HCT116 (cell line): ENCODE measurements at regions not wholly inside any gene's neighbourhood (a gene's known extent, or its start where the extent isn't known, plus 50 kb on each side); places are given as distances from the start of the nearest gene placed in this dataset.

Experiments used
- ATAC-seq: fragments of 200-7000 bp; cut with Tn5 transposase; 2 replicates; pipeline ENCODE4 v1.9.1; 2020; ENCODE audit warnings: mild to moderate bottlenecking, moderate library complexity
- BruUV-seq: library from RNA; stranded (reverse); fragments of 400-500 nt; replicated peaks from 2 replicates; lab custom pipeline; 2021; lab: Mats Ljungman, UMichigan
- CTCF ChIA-PET: fragments of 300-600 bp; sonication (Branson Sonifier 250); formaldehyde crosslinking; loops from one replicate; lab custom pipeline; 2021; ENCODE audit warnings: antibody characterized with exemption; lab: Charles Lee
- POLR2A ChIA-PET: fragments of 300-600, 350-600 bp; sonication (Branson Sonifier 250); formaldehyde crosslinking; loops from one replicate; lab custom pipeline; 2021; ENCODE audit warnings: antibody characterized with exemption; lab: Charles Lee
- RAD21 ChIA-PET, 2 experiments: fragments of 300-600 bp; sonication (Branson Sonifier 250); formaldehyde crosslinking; loops; one replicate each; lab custom pipeline; 2023; ENCODE audit warnings: low total read pairs in 2 of 2; ENCODE audit not compliant: uncharacterized antibody in 2 of 2, unreplicated experiment in 2 of 2, low non-redundant PET in 1 of 2; lab: Charles Lee
- DNase-seq: peaks from one replicate; pipeline ENCODE4 v3.0.0-alpha.2; 2010; ENCODE audit warnings: low read depth, low spot score
- H2AFZ ChIP-seq: fragments of 200-600 bp; shearing (Covaris generic), sonication (generic); 2 replicates; pipeline ENCODE4 v1.6.1; 2017; ENCODE audit warnings: low read depth, mixed run types, mixed read lengths, antibody characterized with exemption, low read length; ENCODE audit not compliant: poor library complexity, severe bottlenecking
- H3K27ac ChIP-seq: 2 replicates; pipeline ENCODE4 v1.5.1; 2012; ENCODE audit warnings: low read depth, low read length
- H3K27me3 ChIP-seq: fragments of 200-600 bp; sonication (generic); 2 replicates; pipeline ENCODE4 v1.6.1; 2016; ENCODE audit warnings: mixed run types, low read length, mixed read lengths; ENCODE audit not compliant: insufficient read depth
- H3K36me3 ChIP-seq, 2 experiments: fragments of 200-500 bp in 1 of 2; fragments of 200-600 bp in 1 of 2; sonication (Bioruptor generic) in 1 of 2; sonication (generic) in 1 of 2; 2 replicates each; pipeline versions ENCODE4 v1.5.1 to v1.6.1; 2014 to 2016; ENCODE audit warnings: low read length in 2 of 2, inconsistent platforms in 1 of 2, mixed read lengths in 1 of 2, mixed run types in 1 of 2; ENCODE audit not compliant: insufficient read depth in 2 of 2, control insufficient read depth in 1 of 2
- H3K4me1 ChIP-seq, 2 experiments: fragments of 200-600 bp in 1 of 2; sonication (generic) in 1 of 2; 2 replicates each; pipeline versions ENCODE4 v1.5.1 to v1.6.1; 2012 to 2017; ENCODE audit warnings: low read length in 2 of 2, inconsistent platforms in 1 of 2, mild to moderate bottlenecking in 1 of 2, mixed read lengths in 1 of 2, mixed run types in 1 of 2, moderate library complexity in 1 of 2; ENCODE audit not compliant: insufficient read depth in 2 of 2, control insufficient read depth in 1 of 2
- H3K4me2 ChIP-seq: fragments of 200-600 bp; sonication (generic); 2 replicates; pipeline ENCODE4 v1.6.1; 2017; ENCODE audit warnings: mixed run types, low read length, mixed read lengths
- H3K4me3 ChIP-seq, 2 experiments: fragments of 200-600 bp in 1 of 2; sonication (generic) in 1 of 2; replicated peaks in 1 of 2; 2 replicates each; pipeline ENCODE4 v1.5.1; 2011 to 2016; ENCODE audit warnings: low read length in 2 of 2, control low read depth in 1 of 2, low read depth in 1 of 2, mild to moderate bottlenecking in 1 of 2, mixed read lengths in 1 of 2, mixed run types in 1 of 2
- H3K79me2 ChIP-seq: fragments of 200-600 bp; sonication (generic); 2 replicates; pipeline ENCODE4 v1.6.1; 2017; ENCODE audit warnings: mild to moderate bottlenecking, mixed run types, low read length, moderate library complexity, mixed read lengths; ENCODE audit not compliant: insufficient read depth
- H3K9ac ChIP-seq: fragments of 200-600 bp; sonication (generic); 2 replicates; pipeline ENCODE4 v1.6.1; 2016; ENCODE audit warnings: low read length, mixed read lengths
- H3K9me2 ChIP-seq: fragments of 200-600 bp; sonication (generic), shearing (Covaris generic); 2 replicates; pipeline ENCODE4 v1.6.1; 2017; ENCODE audit warnings: mixed run types, mild to moderate bottlenecking, moderate library complexity; ENCODE audit not compliant: insufficient read depth
- H3K9me3 ChIP-seq, 2 experiments: fragments of 200-500 bp in 1 of 2; fragments of 200-600 bp in 1 of 2; sonication (Bioruptor generic) in 1 of 2; sonication (generic) in 1 of 2; 2 replicates each; pipeline ENCODE4 v1.6.1; 2014 to 2017; ENCODE audit warnings: low read length in 2 of 2, mixed read lengths in 2 of 2, inconsistent platforms in 1 of 2, low read depth in 1 of 2, mild to moderate bottlenecking in 1 of 2, mixed run types in 1 of 2, moderate library complexity in 1 of 2; ENCODE audit not compliant: control insufficient read depth in 1 of 2, insufficient read depth in 1 of 2
- H4K20me1 ChIP-seq: fragments of 200-600 bp; sonication (generic), shearing (Covaris generic); 2 replicates; pipeline ENCODE4 v1.6.1; 2017; ENCODE audit warnings: mixed run types, mild to moderate bottlenecking, moderate library complexity; ENCODE audit not compliant: insufficient read depth
- CEBPB ChIP-seq: IDR thresholded peaks from 2 replicates; pipeline ENCODE4 v1.6.1; 2012; ENCODE audit warnings: low read depth
- ELF1 ChIP-seq: IDR thresholded peaks from 2 replicates; pipeline ENCODE4 v1.6.1; 2012; ENCODE audit warnings: low read depth, borderline replicate concordance
- EZH2phosphoT487 ChIP-seq: fragments of 200-600 bp; IDR thresholded peaks from 2 replicates; pipeline ENCODE4 v1.6.1; 2018; ENCODE audit warnings: antibody characterized with exemption, borderline replicate concordance
- JUND ChIP-seq: IDR thresholded peaks from 2 replicates; pipeline ENCODE4 v1.6.1; 2012
- POLR2AphosphoS5 ChIP-seq: IDR thresholded peaks from 2 replicates; pipeline ENCODE4 v1.6.1; 2011; ENCODE audit warnings: mild to moderate bottlenecking, low read depth, low read length, moderate library complexity
- RAD21 ChIP-seq: IDR thresholded peaks from 2 replicates; pipeline ENCODE4 v1.6.1; 2012; ENCODE audit warnings: low read depth, mild to moderate bottlenecking
- SP1 ChIP-seq: IDR thresholded peaks from 2 replicates; pipeline ENCODE4 v1.6.1; 2012; ENCODE audit warnings: low read depth
- SRF ChIP-seq: IDR thresholded peaks from 2 replicates; pipeline ENCODE4 v1.6.1; 2012; ENCODE audit warnings: low read depth
- TCF7L2 ChIP-seq: IDR thresholded peaks from 2 replicates; pipeline ENCODE4 v1.7.0; 2011; ENCODE audit warnings: borderline replicate concordance, inconsistent platforms; ENCODE audit not compliant: insufficient read depth, insufficient read length; ENCODE audit errors: extremely low read depth
- YY1 ChIP-seq: IDR thresholded peaks from 2 replicates; pipeline ENCODE4 v1.6.1; 2011; ENCODE audit warnings: low read length, low read depth, moderate library complexity, mild to moderate bottlenecking; ENCODE audit not compliant: insufficient replicate concordance; ENCODE audit errors: extremely low read depth
- ZFX ChIP-seq: fragments of 450-650 bp; IDR thresholded peaks from 2 replicates; pipeline ENCODE4 v1.6.1; 2017
- ZNF274 ChIP-seq: fragments of 200-500 bp; sonication (Bioruptor generic); IDR thresholded peaks from 2 replicates; pipeline ENCODE4 v1.6.1; 2014; ENCODE audit warnings: mild to moderate bottlenecking, low read depth, low read length, inconsistent platforms
- intact Hi-C: fragments of 100-400 bp; cut with micrococcal nuclease; formaldehyde crosslinking; loops from 2 replicates; pipeline ENCODE4 v1.10.0; 2022
- TF ChIP-seq, protein P1 (sequence below): IDR thresholded peaks from 2 replicates; pipeline ENCODE4 v1.6.1; 2012; ENCODE audit warnings: low read depth
- TF ChIP-seq, protein P2 (sequence below): IDR thresholded peaks from 2 replicates; pipeline ENCODE4 v1.6.1; 2012
- TF ChIP-seq, protein P3 (sequence below): IDR thresholded peaks from 2 replicates; pipeline ENCODE4 v1.6.1; 2011; ENCODE audit warnings: mild to moderate bottlenecking, low read length, moderate library complexity; ENCODE audit not compliant: insufficient replicate concordance; ENCODE audit errors: extremely low read depth

DNA sequence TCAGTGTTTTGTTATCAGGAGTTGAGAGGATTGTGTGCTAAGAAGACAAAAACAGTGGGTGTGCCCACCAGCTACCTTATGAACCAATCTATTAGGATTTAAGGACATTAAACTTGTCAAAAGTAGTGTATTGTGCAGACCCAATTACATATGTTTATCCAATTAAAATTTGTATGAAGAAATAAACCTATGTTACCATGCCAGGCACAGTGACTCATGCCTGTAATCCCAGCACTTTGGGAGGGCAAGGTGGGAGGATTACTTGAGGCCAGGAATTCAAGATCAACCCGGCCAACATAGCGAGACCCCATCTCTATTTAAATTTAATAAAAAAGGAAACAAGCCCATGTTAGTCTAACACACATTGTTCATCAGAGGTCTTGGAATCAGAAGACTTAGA lies 162.2 kb downstream of the IRS1 start (continued):
- TF ChIP-seq, protein P1, sequence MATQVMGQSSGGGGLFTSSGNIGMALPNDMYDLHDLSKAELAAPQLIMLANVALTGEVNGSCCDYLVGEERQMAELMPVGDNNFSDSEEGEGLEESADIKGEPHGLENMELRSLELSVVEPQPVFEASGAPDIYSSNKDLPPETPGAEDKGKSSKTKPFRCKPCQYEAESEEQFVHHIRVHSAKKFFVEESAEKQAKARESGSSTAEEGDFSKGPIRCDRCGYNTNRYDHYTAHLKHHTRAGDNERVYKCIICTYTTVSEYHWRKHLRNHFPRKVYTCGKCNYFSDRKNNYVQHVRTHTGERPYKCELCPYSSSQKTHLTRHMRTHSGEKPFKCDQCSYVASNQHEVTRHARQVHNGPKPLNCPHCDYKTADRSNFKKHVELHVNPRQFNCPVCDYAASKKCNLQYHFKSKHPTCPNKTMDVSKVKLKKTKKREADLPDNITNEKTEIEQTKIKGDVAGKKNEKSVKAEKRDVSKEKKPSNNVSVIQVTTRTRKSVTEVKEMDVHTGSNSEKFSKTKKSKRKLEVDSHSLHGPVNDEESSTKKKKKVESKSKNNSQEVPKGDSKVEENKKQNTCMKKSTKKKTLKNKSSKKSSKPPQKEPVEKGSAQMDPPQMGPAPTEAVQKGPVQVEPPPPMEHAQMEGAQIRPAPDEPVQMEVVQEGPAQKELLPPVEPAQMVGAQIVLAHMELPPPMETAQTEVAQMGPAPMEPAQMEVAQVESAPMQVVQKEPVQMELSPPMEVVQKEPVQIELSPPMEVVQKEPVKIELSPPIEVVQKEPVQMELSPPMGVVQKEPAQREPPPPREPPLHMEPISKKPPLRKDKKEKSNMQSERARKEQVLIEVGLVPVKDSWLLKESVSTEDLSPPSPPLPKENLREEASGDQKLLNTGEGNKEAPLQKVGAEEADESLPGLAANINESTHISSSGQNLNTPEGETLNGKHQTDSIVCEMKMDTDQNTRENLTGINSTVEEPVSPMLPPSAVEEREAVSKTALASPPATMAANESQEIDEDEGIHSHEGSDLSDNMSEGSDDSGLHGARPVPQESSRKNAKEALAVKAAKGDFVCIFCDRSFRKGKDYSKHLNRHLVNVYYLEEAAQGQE: no peak
- TF ChIP-seq, protein P2, sequence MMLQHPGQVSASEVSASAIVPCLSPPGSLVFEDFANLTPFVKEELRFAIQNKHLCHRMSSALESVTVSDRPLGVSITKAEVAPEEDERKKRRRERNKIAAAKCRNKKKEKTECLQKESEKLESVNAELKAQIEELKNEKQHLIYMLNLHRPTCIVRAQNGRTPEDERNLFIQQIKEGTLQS: no peak
- TF ChIP-seq JUND: peak; percentile 34; the same call in 1 of the 2 replicates
- TF ChIP-seq RAD21: no peak
- no peak for TF ChIP-seq ELF1
- TF ChIP-seq SRF: no peak
- TF ChIP-seq EZH2phosphoT487: no peak
- TF ChIP-seq YY1: no peak
- 0 out of 2 replicates have a peak, but pooled peaks have one; percentile 20 for TF ChIP-seq CEBPB
- TF ChIP-seq SP1: peak; percentile 40

DNA sequence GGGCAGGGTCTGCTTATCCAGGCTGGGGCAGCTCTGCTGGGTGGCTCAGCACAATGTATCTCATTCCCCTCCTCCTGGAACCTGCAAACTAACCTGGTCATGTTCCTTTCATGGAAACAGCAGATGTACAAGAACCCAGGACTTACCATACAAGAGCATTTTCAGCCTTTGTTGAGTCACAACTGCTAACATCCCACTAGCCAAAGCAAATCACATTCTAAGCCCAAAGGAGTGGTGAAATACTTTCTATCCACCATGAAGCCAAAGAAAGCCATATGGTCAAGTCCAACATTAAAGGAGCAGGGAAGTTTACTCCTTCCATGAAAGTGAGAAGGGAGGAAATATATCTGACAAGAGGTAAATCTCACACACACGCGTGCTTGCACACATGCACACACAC lies 163.0 kb downstream of the IRS1 start:
- peaks cover 35 to 44% of the 10 kb centered on the region in 2 experiments for H3K4me1 ChIP-seq
- no peak for ATAC-seq
- no peak overlapping the region for H3K9ac ChIP-seq
- no TSS peak for BruUV-seq
- H3K27ac ChIP-seq: peak overlapping the region; percentile 58; the same call in 1 of the 2 replicates
- H3K4me3 ChIP-seq: no peak overlapping the region
- no peaks in the 10 kb centered on the region for H3K9me2 ChIP-seq
- POLR2A ChIA-PET: no interaction called here
- H2AFZ ChIP-seq: no peak overlapping the region
- RAD21 ChIA-PET: no interaction called here
- CTCF ChIA-PET: no interaction called here
- no peaks in the 10 kb centered on the region for H3K27me3 ChIP-seq
- no peaks in the 10 kb centered on the region for H4K20me1 ChIP-seq
- intact Hi-C loops: no loop called here
- H3K4me2 ChIP-seq: no peak overlapping the region
- no peak for DNase-seq
- peaks cover 5 to 17% of the 10 kb centered on the region in 2 experiments; a peak in 2 of 4 replicates for H3K9me3 ChIP-seq
- H3K36me3 ChIP-seq: peaks cover 0 to 50% of the 10 kb centered on the region in 2 experiments; a peak in 2 of 4 replicates
- peaks cover 76% of the 10 kb centered on the region for H3K79me2 ChIP-seq
- TF ChIP-seq TCF7L2 (no peak), ZNF274 (no peak), RAD21 (no peak), CEBPB (no peak), ZFX (no peak), YY1 (no peak), POLR2AphosphoS5 (no peak)
- TF ChIP-seq, protein P3, sequence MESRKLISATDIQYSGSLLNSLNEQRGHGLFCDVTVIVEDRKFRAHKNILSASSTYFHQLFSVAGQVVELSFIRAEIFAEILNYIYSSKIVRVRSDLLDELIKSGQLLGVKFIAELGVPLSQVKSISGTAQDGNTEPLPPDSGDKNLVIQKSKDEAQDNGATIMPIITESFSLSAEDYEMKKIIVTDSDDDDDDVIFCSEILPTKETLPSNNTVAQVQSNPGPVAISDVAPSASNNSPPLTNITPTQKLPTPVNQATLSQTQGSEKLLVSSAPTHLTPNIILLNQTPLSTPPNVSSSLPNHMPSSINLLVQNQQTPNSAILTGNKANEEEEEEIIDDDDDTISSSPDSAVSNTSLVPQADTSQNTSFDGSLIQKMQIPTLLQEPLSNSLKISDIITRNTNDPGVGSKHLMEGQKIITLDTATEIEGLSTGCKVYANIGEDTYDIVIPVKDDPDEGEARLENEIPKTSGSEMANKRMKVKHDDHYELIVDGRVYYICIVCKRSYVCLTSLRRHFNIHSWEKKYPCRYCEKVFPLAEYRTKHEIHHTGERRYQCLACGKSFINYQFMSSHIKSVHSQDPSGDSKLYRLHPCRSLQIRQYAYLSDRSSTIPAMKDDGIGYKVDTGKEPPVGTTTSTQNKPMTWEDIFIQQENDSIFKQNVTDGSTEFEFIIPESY: no peak
- TF ChIP-seq, protein P2: no peak
- TF ChIP-seq, protein P1: no peak
